ENCODE measurements at regions not wholly inside any gene's neighbourhood (a gene's known extent, or its start where the extent isn't known, plus 50 kb on each side); places are given as distances from the start of the nearest gene placed in this dataset.

DNA sequence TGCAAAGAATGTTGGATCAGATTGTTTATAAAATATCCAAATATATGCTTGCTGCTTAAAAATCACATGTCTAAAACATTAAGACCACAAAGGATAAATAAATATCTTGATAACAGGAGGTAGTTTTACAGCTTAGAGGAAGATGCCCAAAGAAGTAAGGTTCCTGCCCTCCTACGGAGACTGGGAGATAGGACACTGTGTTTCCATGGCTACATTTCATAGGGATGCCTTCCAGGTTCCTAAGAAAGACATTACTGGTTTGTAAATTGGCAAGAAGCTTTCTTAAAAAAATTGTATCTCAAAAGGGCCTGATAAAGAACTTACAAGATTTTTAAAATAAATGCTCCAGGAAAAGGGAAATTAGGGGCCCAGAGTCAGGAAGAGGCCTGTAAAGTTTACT lies 437.2 kb downstream of the HINT1 start:
- H3K9me3 ChIP-seq: peaks cover 7% of the 10 kb centered on the region
- no peak for TF ChIP-seq CTCF (IDR thresholded peaks at IDR 0.05)
- intact Hi-C loops (cut with DNase I, micrococcal nuclease): no loop called here
- ATAC-seq (no peak), DNase-seq (no peak)
- no peak overlapping the region for H3K4me3 ChIP-seq
- H3K36me3 ChIP-seq (ENCODE audit: low read depth): no peaks in the 10 kb centered on the region
- H3K4me1 ChIP-seq (ENCODE audit: low read depth): no peaks in the 10 kb centered on the region

- Histone ChIP-seq H3K4me1 (ENCODE audit: low read depth) (no peaks in the 10 kb centered on the region), H3K9me3 (no peaks in the 10 kb centered on the region), H3K4me3 (no peak overlapping the region), H3K36me3 (ENCODE audit: low read depth) (no peaks in the 10 kb centered on the region)
- ATAC-seq (no peak), DNase-seq (no peak)
- TF ChIP-seq CTCF (IDR thresholded peaks at IDR 0.05): no peak
- intact Hi-C loops (cut with DNase I, micrococcal nuclease): no loop called here
Observed at GRCh38 chr5:130724658-130725057, 440.4 kb downstream of the HINT1 start.

DNA sequence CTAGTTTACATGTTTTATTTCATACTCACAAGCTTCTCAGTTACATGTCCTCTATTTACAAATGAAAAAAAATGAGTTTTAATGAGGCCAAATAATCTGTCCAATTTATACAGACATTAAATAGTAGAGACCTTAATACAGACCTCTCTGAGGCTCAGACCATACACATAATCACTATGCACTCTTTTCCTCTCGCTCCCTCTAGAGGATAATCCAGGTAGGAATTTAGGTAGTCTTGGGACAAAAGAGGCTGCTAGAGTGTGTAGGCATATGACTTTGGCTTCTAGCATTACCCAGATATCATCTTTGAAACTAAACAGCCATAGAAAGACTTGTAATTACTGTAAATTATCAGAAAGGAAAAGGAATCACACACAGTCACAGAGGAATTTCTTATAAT lies 444.7 kb downstream of the HINT1 start:
- ATAC-seq: peak; percentile 65
- Histone ChIP-seq H3K9me3 (no peaks in the 10 kb centered on the region), H3K36me3 (ENCODE audit: low read depth) (no peaks in the 10 kb centered on the region), H3K4me3 (no peak overlapping the region), H3K4me1 (ENCODE audit: low read depth) (no peaks in the 10 kb centered on the region)
- no peak for TF ChIP-seq CTCF (IDR thresholded peaks at IDR 0.05)
- no peak for DNase-seq
- intact Hi-C loops (cut with DNase I, micrococcal nuclease): no loop called here

DNA sequence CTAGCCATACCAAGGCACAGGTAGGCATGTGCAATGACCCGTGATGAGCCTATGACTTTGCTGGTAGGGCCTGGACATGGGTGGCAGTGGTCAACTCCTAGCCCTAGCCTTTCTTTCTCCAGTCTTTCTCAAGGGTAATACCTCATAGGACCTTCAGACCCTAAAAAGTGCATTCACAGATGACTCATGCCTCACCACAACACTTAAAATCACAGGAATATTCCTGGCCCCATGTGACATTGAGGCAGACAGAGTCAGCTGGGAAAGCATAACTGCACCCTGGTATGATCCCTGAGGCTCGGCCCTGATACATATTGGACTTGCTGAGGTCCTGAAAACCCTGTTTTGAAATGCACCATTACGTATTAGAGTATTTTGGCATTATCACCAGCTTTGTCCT lies 449.5 kb downstream of the HINT1 start:
- ATAC-seq (no peak), DNase-seq (no peak)
- H3K36me3 ChIP-seq (ENCODE audit: low read depth): no peaks in the 10 kb centered on the region
- no peak for TF ChIP-seq CTCF (IDR thresholded peaks at IDR 0.05)
- no peaks in the 10 kb centered on the region for H3K9me3 ChIP-seq
- no peaks in the 10 kb centered on the region for H3K4me1 ChIP-seq (ENCODE audit: low read depth)
- intact Hi-C loops (cut with DNase I, micrococcal nuclease): no loop called here
- H3K4me3 ChIP-seq: no peak overlapping the region

DNA sequence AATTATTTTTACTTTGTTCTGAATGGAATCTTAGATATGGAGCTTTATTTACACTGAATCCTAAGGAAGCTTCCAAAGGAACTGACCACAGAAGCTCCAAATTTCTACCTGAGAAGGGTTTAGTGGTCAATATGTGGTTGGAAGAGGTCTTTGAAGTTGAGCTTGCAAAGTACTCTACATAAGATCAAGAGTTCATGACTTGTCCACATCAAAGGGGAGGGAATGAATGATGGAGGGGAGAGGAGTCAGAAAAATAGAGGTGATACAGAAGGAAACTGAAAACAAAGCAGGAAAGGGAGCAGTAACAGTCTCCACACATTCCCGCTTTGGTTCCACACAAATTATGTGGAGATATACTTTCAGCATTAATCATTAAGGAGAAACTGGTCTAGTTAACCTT lies 450.9 kb downstream of the HINT1 start:
- H3K36me3 ChIP-seq (ENCODE audit: low read depth): no peaks in the 10 kb centered on the region
- intact Hi-C loops (cut with DNase I, micrococcal nuclease): no loop called here
- no peaks in the 10 kb centered on the region for H3K9me3 ChIP-seq
- no peak for TF ChIP-seq CTCF (IDR thresholded peaks at IDR 0.05)
- ATAC-seq: no peak
- no peak for DNase-seq
- H3K4me1 ChIP-seq (ENCODE audit: low read depth): no peaks in the 10 kb centered on the region
- H3K4me3 ChIP-seq: no peak overlapping the region

DNA sequence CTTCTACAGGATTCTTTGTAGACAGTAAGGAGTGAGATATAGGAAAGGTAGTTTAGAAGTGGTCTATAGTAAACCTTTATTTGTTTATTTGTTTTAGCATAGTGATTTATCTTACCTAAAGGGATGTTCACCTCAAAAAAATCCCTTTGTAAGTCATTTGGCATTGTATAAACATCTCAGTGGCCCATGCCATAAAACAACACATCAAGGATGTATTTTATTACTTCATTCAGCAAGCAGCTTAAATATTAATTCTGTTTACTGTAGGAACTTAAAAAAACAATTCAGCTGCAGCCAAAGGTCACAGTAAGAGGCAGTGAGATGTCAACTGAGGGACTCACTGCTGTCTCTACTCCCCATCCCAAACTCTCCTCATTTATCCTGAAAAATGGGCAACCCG lies 452.7 kb downstream of the HINT1 start:
- ATAC-seq: no peak
- no peak for TF ChIP-seq CTCF (IDR thresholded peaks at IDR 0.05)
- no peak for DNase-seq
- Histone ChIP-seq H3K36me3 (ENCODE audit: low read depth) (no peaks in the 10 kb centered on the region), H3K9me3 (no peaks in the 10 kb centered on the region), H3K4me1 (ENCODE audit: low read depth) (no peaks in the 10 kb centered on the region), H3K4me3 (no peak overlapping the region)
- intact Hi-C loops (cut with DNase I, micrococcal nuclease): no loop called here
